DMS 273 (cell line): ENCODE measurements at regions not wholly inside any gene's neighbourhood (a gene's known extent, or its start where the extent isn't known, plus 50 kb on each side); places are given as distances from the start of the nearest gene placed in this dataset.
"Not testable (repeated sequence)": the region's sequence is repeated elsewhere in the genome, so short reads cannot be mapped to it uniquely, and the experiment has no call there.

ENCODE experiments used
- DNase-seq: peaks from one replicate; lab custom pipeline; 2025; ENCODE audit not compliant: unreplicated experiment; lab: John Stamatoyannopoulos, UW

DNA sequence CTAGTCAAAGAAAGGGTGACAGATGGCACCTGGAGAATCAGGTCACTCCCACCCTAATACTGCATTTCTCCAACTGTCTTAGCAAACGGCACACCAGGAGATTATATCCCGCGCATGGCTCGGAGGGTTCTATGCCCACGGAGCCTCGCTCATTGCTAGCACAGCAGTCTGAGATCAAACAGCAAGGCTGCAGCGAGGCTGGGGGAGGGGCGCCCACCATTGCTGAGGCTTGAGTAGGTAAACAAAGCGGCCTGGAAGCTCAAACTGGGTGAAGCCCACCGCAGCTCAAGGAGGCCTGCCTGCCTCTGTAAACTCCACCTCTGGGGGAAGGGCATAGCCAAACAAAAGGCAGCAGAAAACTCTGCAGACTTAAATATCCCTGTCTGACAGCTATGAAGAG, 268.1 kb upstream of the GRM3 start:
- not testable (repeated sequence) for DNase-seq

DNA sequence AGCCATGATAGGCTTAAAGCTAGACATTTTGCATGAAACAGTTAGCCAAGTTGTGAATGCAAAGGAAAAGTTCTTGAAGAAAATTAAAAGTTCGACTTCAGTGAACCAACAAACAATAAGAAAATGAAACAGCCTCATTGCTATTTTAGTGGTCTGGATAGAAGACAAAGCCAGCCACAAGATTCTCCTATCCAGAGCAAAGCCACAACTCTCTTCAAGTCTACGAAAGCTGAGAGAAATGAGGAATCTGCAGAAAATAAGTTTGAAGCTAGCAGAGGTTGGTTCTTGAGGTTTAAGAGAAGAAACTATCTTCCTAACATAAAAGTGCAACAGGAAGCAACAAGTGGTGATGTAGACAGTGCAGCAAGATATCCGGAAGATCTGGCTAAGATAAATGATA, 271.4 kb upstream of the GRM3 start:
- DNase-seq, result no peak

- DNase-seq, result no peak
Observed at GRCh38 chr7:86366946-86367345, 276.8 kb upstream of the GRM3 start.

- not testable (repeated sequence) for DNase-seq
Observed at GRCh38 chr7:86340407-86340806, 303.3 kb upstream of the GRM3 start.

- DNase-seq, result no peak
Observed at GRCh38 chr7:86339051-86339450, 304.7 kb upstream of the GRM3 start.

GRCh38 chr7:86328801-86329433, 314.8 kb upstream of the GRM3 start:
- no peak for DNase-seq

- no peak for DNase-seq
Observed at GRCh38 chr7:86326847-86327246, 316.9 kb upstream of the GRM3 start.

DNA sequence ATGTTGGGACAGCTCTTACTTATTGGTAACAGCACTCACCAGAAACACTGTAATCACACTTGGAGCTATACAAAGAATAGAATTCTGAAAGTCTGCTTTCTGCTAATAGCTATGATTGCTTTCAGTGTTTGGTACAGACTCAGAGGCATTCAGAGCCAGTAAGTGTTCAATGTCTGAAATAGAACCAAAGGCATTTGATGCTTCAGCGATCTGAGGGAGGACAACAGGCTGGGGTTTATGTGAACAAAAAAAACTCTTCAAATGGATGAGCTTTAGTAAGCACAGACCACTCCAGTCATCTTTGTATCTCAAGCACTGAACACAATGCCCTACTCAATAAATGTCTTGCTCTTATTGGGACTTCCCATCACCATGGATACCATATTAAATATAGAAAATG, 322.8 kb upstream of the GRM3 start:
- no peak for DNase-seq

DNA sequence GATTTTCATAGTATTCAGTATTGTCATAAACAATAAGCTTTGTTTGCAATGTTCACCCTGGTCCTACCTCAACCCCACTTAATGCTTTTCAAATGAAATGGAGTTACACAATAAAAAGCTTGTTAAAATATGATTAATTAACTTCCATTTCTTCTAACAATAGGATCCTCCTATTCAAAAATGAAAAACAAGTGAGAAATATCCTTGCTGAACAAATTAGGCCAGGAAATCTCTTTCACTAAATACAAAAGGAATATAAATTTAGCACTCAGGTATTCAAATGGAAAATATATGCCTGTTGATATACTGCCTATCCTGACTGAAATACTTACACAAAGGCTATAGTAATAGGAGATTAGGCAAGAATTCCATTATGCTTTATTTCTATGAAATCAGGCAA, 323.4 kb upstream of the GRM3 start:
- no peak for DNase-seq

DNA sequence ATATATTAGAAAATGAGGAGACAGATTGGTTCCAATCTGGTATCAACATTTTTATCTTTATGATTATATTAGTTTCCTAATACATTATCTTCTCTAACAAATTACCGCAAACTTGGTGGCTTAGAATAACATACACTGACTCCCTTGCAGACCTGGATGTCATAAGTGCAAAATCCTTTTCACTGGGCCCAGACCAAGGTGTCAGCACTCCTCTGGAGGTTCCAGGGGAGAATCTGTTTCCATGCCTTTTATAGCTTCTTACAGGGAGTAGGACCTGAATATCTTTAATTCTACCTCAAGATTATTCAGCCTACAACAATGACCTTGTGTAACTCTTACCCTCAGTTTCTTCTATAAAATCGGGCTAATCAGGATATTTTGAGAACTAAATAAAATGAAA, 329.9 kb upstream of the GRM3 start:
- DNase-seq, result no peak

- no peak for DNase-seq
Observed at GRCh38 chr7:86301301-86301700, 342.4 kb upstream of the GRM3 start.

DNA sequence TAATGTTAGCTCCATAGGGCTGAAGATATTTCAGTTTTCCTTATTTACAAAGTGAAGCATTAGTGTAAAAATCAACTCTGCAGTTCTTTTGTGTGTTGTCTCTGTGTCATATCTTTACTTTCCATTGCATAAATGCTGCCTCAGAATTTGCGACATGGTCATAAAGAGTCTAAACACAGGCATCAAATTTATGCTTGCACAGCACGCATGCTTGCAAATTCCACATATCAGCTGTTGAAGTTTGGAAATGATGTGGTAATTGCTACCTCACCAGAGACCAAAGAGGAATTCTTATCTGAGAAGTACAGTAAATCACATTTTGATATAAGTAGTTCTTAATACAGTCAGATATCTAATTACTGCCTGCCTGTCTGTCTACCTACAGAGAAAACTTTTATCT, 348.2 kb upstream of the GRM3 start:
- no peak for DNase-seq

GRCh38 chr7:86282014-86282682, 361.6 kb upstream of the GRM3 start:
- DNase-seq, result no peak

GRCh38 chr7:86280150-86280549, 363.6 kb upstream of the GRM3 start:
- no peak for DNase-seq

- DNase-seq, result no peak
Observed at GRCh38 chr7:86262781-86263180, 380.9 kb upstream of the GRM3 start.

- no peak for DNase-seq
Observed at GRCh38 chr7:86257894-86258293, 385.8 kb upstream of the GRM3 start.

- no peak for DNase-seq
Observed at GRCh38 chr7:86252406-86252805, 391.3 kb upstream of the GRM3 start.

DNA sequence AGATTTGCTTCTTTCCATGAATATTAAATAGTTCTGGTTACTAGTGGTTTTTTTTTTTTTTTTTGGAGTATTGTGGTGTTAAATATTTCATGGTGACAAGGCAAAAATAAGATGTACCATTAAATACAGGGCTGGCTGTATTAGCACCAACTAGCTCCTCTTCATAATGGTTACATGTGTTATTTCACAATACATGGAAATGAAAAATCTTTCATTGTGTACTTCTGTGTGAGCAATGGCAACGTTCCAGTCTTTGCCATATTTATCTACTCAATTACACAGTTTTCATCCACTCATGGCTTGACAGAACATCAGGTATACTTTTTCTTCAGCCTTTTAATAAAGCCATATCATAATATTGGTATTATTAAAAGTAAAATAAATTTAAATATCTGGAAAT, 394.7 kb upstream of the GRM3 start:
- DNase-seq, result no peak

GRCh38 chr7:86243171-86243570, 400.5 kb upstream of the GRM3 start:
- DNase-seq, result no peak

DNA sequence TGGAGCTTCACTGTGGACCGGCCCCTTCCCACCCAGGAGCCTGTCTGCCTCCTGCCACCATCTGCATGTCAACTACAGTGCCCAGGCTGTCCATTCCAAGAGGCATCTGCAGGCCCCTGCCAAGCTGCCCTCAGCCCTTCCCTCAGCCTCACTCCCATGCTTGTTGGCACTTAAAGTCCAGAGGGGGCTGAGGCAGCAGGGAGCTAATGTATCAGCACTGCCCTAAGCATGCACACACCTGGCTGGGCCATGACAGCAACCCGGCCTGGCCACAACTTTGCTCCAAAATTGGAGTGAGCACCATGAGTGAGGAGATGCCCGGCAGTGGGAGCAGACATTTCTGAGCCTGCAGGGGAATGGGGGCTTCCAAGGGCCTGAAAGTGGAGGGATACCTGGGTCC, 417.5 kb upstream of the GRM3 start:
- DNase-seq, result no peak

DNA sequence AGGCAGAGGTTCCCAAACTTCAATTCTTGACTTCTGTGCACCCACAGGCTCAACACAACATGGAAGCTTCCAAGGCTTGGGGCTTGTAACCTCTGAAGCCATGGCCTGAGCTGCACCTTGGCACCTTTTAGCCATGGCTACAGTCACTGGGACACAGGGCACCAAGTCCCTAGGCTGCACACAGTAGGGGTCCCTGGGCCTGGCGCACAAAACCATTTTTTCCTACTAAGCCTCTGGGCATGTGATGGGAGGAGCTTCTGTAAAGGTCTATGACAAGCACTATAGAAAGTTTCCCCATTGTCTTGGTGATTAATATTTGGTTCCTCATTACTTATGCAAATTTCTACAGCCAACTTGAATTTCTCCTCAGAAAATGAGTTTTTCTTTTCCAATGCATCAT, 420.9 kb upstream of the GRM3 start:
- DNase-seq, result no peak

GRCh38 chr7:86214734-86215133, 429.0 kb upstream of the GRM3 start:
- DNase-seq, result no peak

- no peak for DNase-seq
Observed at GRCh38 chr7:86212976-86213375, 430.7 kb upstream of the GRM3 start.
